ENCODE measurements at regions not wholly inside any gene's neighbourhood (a gene's known extent, or its start where the extent isn't known, plus 50 kb on each side); places are given as distances from the start of the nearest gene placed in this dataset.

GRCh38 chr20:52098186-52098585, 93.4 kb downstream of the ZFP64 start:
- no peak for FAIRE-seq
- Histone ChIP-seq H3K36me3 (no peaks in the 10 kb centered on the region), H3K27me3 (no peaks in the 10 kb centered on the region), H3K4me1 (no peaks in the 10 kb centered on the region), H3K4me3 (no peak overlapping the region), H3K9me3 (no peaks in the 10 kb centered on the region), H3K27ac (no peak overlapping the region)
- DNase-seq: no peak
- TF ChIP-seq CTCF (IDR thresholded peaks at IDR 0.05): no peak
- 85 to 90% methylated on average over 6 of the region's 6 CpGs for WGBS, 2 donors
- ATAC-seq: no peak
- intact Hi-C loops (cut with DNase I): no loop called here

GRCh38 chr20:52096117-52096516, 95.5 kb downstream of the ZFP64 start:
- Histone ChIP-seq H3K4me1 (no peaks in the 10 kb centered on the region), H3K9me3 (no peaks in the 10 kb centered on the region), H3K36me3 (no peaks in the 10 kb centered on the region), H3K27me3 (no peaks in the 10 kb centered on the region), H3K4me3 (no peak overlapping the region), H3K27ac (no peak overlapping the region)
- WGBS, 2 donors: 90 to 93% methylated on average over 6 of the region's 6 CpGs
- intact Hi-C loops (cut with DNase I): no loop called here
- no peak for DNase-seq
- no peak for FAIRE-seq
- ATAC-seq: no peak
- TF ChIP-seq CTCF (IDR thresholded peaks at IDR 0.05): no peak

- Histone ChIP-seq H3K4me1 (no peaks in the 10 kb centered on the region), H3K36me3 (no peaks in the 10 kb centered on the region), H3K27ac (no peak overlapping the region), H3K4me3 (no peak overlapping the region), H3K27me3 (no peaks in the 10 kb centered on the region), H3K9me3 (no peaks in the 10 kb centered on the region)
- DNase-seq (no peak), ATAC-seq (no peak), FAIRE-seq (no peak)
- TF ChIP-seq CTCF (IDR thresholded peaks at IDR 0.05): no peak
- WGBS, 2 donors: 73 to 91% methylated on average over 2 of the region's 2 CpGs
- intact Hi-C loops (cut with DNase I): no loop called here
These were observed 96.9 kb downstream of the ZFP64 start for GRCh38 chr20:52094693-52095092.

- Histone ChIP-seq H3K4me1 (no peaks in the 10 kb centered on the region), H3K27me3 (no peaks in the 10 kb centered on the region), H3K27ac (no peak overlapping the region), H3K4me3 (no peak overlapping the region), H3K9me3 (no peaks in the 10 kb centered on the region), H3K36me3 (no peaks in the 10 kb centered on the region)
- no peak for ATAC-seq
- no peak for TF ChIP-seq CTCF (IDR thresholded peaks at IDR 0.05)
- FAIRE-seq: no peak
- intact Hi-C loops (cut with DNase I): no loop called here
- DNase-seq: no peak
- 87 to 93% methylated on average over 4 of the region's 4 CpGs for WGBS, 2 donors
These were observed 98.0 kb downstream of the ZFP64 start for GRCh38 chr20:52093575-52093974.

- Histone ChIP-seq H3K9me3 (no peaks in the 10 kb centered on the region), H3K27me3 (no peaks in the 10 kb centered on the region), H3K4me3 (no peak overlapping the region), H3K27ac (no peak overlapping the region), H3K4me1 (no peaks in the 10 kb centered on the region), H3K36me3 (no peaks in the 10 kb centered on the region)
- WGBS, 2 donors: 95 to 100% methylated on average over 3 of the region's 3 CpGs
- ATAC-seq (no peak), FAIRE-seq (no peak), DNase-seq (no peak)
- intact Hi-C loops (cut with DNase I): no loop called here
- no peak for TF ChIP-seq CTCF (IDR thresholded peaks at IDR 0.05)
These were observed 101.5 kb downstream of the ZFP64 start for GRCh38 chr20:52090035-52090434.
